Adrenal gland (tissue), 9 donors: ENCODE measurements at regions not wholly inside any gene's neighbourhood (a gene's known extent, or its start where the extent isn't known, plus 50 kb on each side); places are given as distances from the start of the nearest gene placed in this dataset.
A peak's percentile ranks its signal among the peaks of the same experiment; 100 is the strongest.

Source experiments
- DNase-seq, 7 donors: peaks; one replicate each; pipeline ENCODE4 v3.0.0-alpha.2; 2019 to 2020
- H3K27ac ChIP-seq, 5 donors: fragments of 200-600 bp; sonication (generic) in 4 of 5; 1 replicate in 3 of 5; 2 replicates in 2 of 5; pipeline versions ENCODE4 v1.5.1 to v1.8.0; 2016 to 2020; ENCODE audit warnings: mild to moderate bottlenecking in 1 of 5
- H3K27me3 ChIP-seq: fragments of 200-600 bp; 2 replicates; pipeline ENCODE4 v1.8.0; 2021
- H3K36me3 ChIP-seq, 2 donors: fragments of 200-600 bp; replicated peaks in 1 of 2; 1 replicate in 1 of 2; 2 replicates in 1 of 2; pipeline versions ENCODE4 v1.5.1 to v1.8.0; 2018 to 2022
- H3K4me1 ChIP-seq, 2 donors: fragments of 200-600 bp; replicated peaks in 1 of 2; 1 replicate in 1 of 2; 2 replicates in 1 of 2; pipeline versions ENCODE4 v1.5.1 to v1.8.0; 2018 to 2021
- H3K4me3 ChIP-seq, 4 donors: fragments of 200-600 bp; sonication (generic) in 3 of 4; one replicate each; pipeline ENCODE4 v1.5.1; 2016 to 2018
- H3K9me3 ChIP-seq, 3 donors: fragments of 200-600 bp; sonication (generic) in 1 of 3; replicated peaks in 1 of 3; 1 replicate in 2 of 3; 2 replicates in 1 of 3; pipeline versions ENCODE4 v1.5.1 to v1.8.0; 2016 to 2021
- POLR2A ChIP-seq, 2 donors: fragments of 450-650 bp; IDR thresholded peaks; one replicate each; pipeline ENCODE4 v1.6.1; 2017; ENCODE audit warnings: antibody characterized with exemption in 2 of 2, mild to moderate bottlenecking in 2 of 2, moderate library complexity in 1 of 2
- WGBS, 4 donors: extraction: QIAGEN DNeasy Blood & Tissue Kit in 2 of 4; methylation state at CpG; one replicate each; pipeline versions ENCODE4 v1.1.5 to v1.1.7; 2013 to 2017; 5-methylcytosine and 5-hydroxymethylcytosine counted together
- intact Hi-C, 2 donors: fragments of 100-400 bp; cut with DNase I; formaldehyde crosslinking; loops; one replicate each; pipeline versions ENCODE4 v1.14.1 to v1.15.0; 2022 to 2023
- TF ChIP-seq, protein P1 (sequence below), 6 experiments: fragments of 450-650 bp in 4 of 6; fragments of 200-600 bp in 2 of 6; sonication (generic) in 1 of 6; IDR thresholded peaks; 1 replicate in 5 of 6; 2 replicates in 1 of 6; pipeline versions ENCODE4 v1.5.1 to v1.8.0; 2016 to 2021; ENCODE audit warnings: antibody characterized with exemption in 6 of 6, mild to moderate bottlenecking in 2 of 6, moderate library complexity in 1 of 6
- donor health status: healthy with polysubstance abuse.
- donor health status: Bipolar disorder and iron deficiency.
- donor health status: DM: yes; HTN: yes; CAD: no.
- donor health status: DM: no; HTN: no; CAD: no.
- donor health status: DM: no; HTN: no; CAD: no.

DNA sequence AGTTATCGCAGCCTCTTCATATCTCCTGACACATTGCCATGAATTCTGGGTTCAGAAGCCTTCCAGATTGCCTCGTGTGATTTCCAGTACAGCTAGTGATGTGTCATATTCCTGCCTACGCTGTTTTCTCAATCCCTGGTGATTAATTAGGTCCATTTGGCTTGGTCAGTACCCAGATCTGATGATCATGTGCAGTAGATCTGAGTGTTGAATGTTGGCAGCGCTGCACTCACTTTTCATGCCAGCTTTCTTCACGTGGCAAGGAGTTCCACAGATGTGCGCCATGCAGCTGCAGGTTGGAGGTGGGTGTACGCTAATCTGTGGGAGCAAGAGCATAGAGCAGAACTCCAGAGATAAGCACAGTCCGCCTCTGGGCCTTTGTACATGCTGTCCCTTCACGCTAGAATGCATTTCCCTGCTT lies 86.9 kb upstream of the COL6A5 start:
- H3K27ac ChIP-seq, result peak overlapping the region in 2 of 5 donors; percentile 23 to 34
- no peaks in the 10 kb centered on the region for H3K9me3 ChIP-seq
- intact Hi-C loops, result no loop called here
- peak in 6 of 7 donors; percentile 49 to 79 (median 58) for DNase-seq
- TF ChIP-seq, protein P1, sequence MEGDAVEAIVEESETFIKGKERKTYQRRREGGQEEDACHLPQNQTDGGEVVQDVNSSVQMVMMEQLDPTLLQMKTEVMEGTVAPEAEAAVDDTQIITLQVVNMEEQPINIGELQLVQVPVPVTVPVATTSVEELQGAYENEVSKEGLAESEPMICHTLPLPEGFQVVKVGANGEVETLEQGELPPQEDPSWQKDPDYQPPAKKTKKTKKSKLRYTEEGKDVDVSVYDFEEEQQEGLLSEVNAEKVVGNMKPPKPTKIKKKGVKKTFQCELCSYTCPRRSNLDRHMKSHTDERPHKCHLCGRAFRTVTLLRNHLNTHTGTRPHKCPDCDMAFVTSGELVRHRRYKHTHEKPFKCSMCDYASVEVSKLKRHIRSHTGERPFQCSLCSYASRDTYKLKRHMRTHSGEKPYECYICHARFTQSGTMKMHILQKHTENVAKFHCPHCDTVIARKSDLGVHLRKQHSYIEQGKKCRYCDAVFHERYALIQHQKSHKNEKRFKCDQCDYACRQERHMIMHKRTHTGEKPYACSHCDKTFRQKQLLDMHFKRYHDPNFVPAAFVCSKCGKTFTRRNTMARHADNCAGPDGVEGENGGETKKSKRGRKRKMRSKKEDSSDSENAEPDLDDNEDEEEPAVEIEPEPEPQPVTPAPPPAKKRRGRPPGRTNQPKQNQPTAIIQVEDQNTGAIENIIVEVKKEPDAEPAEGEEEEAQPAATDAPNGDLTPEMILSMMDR (IDR thresholded peaks at IDR 0.05), result no peak
- TF ChIP-seq POLR2A (IDR thresholded peaks at IDR 0.05), result no peak
- no peak overlapping the region for H3K4me3 ChIP-seq
- peaks cover 11 to 20% of the 10 kb centered on the region in 2 donors for H3K4me1 ChIP-seq
- WGBS, 4 donors, result 37 to 49% (median 40%) methylated on average over 9 of the region's 9 CpGs
- no peaks in the 10 kb centered on the region for H3K27me3 ChIP-seq
- no peaks in the 10 kb centered on the region for H3K36me3 ChIP-seq

DNA sequence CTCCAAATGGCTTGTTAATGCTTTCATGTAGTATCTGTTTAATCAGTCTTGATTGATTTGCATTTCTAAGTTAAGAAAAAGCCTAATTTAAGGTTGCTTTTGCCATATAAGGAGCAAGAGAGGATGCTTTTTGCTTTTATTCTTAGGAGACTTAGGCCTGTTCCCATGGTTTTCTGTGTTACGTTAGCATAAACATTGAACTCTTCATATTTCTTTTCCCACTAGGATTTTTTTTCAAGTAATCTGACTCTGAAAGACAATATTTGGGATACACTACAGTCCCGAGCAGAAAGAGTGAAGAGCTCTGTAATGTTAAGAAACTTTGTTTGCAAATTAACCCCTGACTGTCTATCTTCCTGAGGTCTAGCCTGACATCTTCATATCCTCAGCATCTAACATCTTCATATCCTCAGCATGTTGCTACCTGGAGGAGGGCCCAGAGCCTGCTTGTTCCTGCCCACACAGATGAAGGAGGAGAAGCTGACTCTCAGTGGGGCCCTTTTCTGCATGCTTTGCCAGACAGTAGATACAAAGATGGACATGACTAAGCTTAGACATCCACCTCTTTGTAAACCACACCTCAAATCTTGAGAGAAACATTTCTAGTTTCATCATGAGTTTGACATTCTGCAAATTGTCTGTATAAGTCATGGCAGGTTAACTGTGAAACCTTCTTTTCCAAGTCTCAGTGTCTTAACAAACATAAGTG lies 86.2 kb upstream of the COL6A5 start:
- TF ChIP-seq, protein P1 (IDR thresholded peaks at IDR 0.05), result no peak
- TF ChIP-seq POLR2A (IDR thresholded peaks at IDR 0.05), result no peak
- WGBS, 4 donors, result 63 to 72% (median 71%) methylated on average over 2 of the region's 2 CpGs
- no peaks in the 10 kb centered on the region for H3K9me3 ChIP-seq
- DNase-seq, result no peak
- H3K4me1 ChIP-seq, result peaks cover 11 to 20% of the 10 kb centered on the region in 2 donors
- H3K27ac ChIP-seq, result peak overlapping the region in 1 of 5 donors; percentile 23
- intact Hi-C loops, result no loop called here
- no peaks in the 10 kb centered on the region for H3K36me3 ChIP-seq
- no peak overlapping the region for H3K4me3 ChIP-seq
- H3K27me3 ChIP-seq, result peaks cover 4% of the 10 kb centered on the region

DNA sequence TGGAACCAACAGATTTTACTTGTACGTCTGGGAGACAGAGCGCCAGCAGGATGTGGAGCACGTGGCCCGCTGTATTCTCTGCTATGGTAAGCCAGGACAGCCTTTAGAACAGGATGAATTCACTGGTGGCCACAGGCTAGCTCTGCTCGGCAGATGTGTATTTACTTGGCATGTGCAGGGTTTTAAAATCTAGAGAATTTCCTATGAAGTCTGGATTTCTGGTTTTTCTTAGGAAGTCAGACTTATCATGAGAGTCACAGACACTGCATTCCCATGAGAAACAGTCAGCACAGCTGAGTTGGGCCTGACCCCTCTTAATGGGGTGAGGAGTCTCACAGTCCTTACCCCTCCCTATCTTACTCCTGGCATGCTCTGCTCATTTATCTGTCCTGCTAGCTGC lies 84.6 kb upstream of the COL6A5 start:
- 78 to 92% (median 82%) methylated on average over 5 of the region's 5 CpGs for WGBS, 4 donors
- Histone ChIP-seq H3K27me3 (peaks cover 5% of the 10 kb centered on the region), H3K36me3 (no peaks in the 10 kb centered on the region), H3K9me3 (no peaks in the 10 kb centered on the region), H3K27ac (no peak overlapping the region), H3K4me1 (peaks cover 11 to 20% of the 10 kb centered on the region in 2 donors), H3K4me3 (no peak overlapping the region)
- intact Hi-C loops, result no loop called here
- TF ChIP-seq, protein P1 (IDR thresholded peaks at IDR 0.05), result no peak
- no peak for TF ChIP-seq POLR2A (IDR thresholded peaks at IDR 0.05)
- no peak for DNase-seq

DNA sequence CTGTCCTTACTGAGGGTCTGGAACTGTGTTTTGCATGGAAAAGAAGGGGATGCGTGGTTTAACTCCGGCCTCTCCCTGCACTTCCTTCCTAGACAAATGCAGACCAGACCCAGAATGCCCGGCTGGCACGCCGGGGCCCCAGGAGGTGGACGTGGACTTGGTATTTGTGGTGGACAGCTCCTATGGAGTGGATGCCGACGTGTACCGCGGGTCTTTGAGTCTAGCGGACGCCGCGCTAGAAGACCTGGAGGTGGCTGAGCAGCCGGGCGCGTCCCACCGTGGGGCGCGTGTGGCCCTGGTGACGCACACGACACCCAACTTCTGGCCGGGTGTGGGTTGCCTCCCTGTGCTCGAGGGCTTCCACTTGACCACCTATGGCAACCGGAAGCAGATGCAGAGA lies 81.8 kb upstream of the COL6A5 start:
- no peak for DNase-seq
- Histone ChIP-seq H3K27ac (no peak overlapping the region), H3K4me3 (no peak overlapping the region), H3K27me3 (peaks cover 5% of the 10 kb centered on the region), H3K4me1 (peaks cover 3% of the 10 kb centered on the region in 2 donors), H3K9me3 (no peaks in the 10 kb centered on the region), H3K36me3 (no peaks in the 10 kb centered on the region)
- 93 to 97% (median 95%) methylated on average over 24 to 25 of the region's 25 CpGs for WGBS, 4 donors
- intact Hi-C loops, result no loop called here
- no peak for TF ChIP-seq POLR2A (IDR thresholded peaks at IDR 0.05)
- TF ChIP-seq, protein P1 (IDR thresholded peaks at IDR 0.05), result no peak
